ENCODE measurements at regions not wholly inside any gene's neighbourhood (a gene's known extent, or its start where the extent isn't known, plus 50 kb on each side); places are given as distances from the start of the nearest gene placed in this dataset.

GRCh38 chr2:16081316-16082200, 141.2 kb downstream of the MYCN start:
- H3K36me3 ChIP-seq, result no peaks in the 10 kb centered on the region
- intact Hi-C loops (cut with DNase I), result no loop called here
- no peak for TF ChIP-seq POLR2A (IDR thresholded peaks at IDR 0.05)
- no peak for TF ChIP-seq CTCF (IDR thresholded peaks at IDR 0.05)

GRCh38 chr2:16080516-16080915, 140.2 kb downstream of the MYCN start:
- Histone ChIP-seq H3K36me3 (no peaks in the 10 kb centered on the region), H3K27ac (no peak overlapping the region), H3K27me3 (peaks cover 0 to 5% (median 0%) of the 10 kb centered on the region in 4 donors), H3K4me3 (no peak overlapping the region), H3K9me3 (no peaks in the 10 kb centered on the region), H3K4me1 (no peaks in the 10 kb centered on the region)
- intact Hi-C loops (cut with DNase I), result no loop called here
- DNase-seq, result no peak
- TF ChIP-seq POLR2A (IDR thresholded peaks at IDR 0.05) (no peak), CTCF (IDR thresholded peaks at IDR 0.05) (no peak)
- WGBS, 2 donors, result 100% methylated on average over 1 of the region's 1 CpG

More at GRCh38 chr2:16081316-16082200, 141.2 kb downstream of the MYCN start:
- Histone ChIP-seq H3K4me1 (no peaks in the 10 kb centered on the region), H3K4me3 (no peak overlapping the region), H3K27ac (no peak overlapping the region), H3K9me3 (no peaks in the 10 kb centered on the region), H3K27me3 (peaks cover 0 to 5% (median 0%) of the 10 kb centered on the region in 4 donors)
- DNase-seq, result no peak
- whole genome bisulfite sequencing, 2 donors, result 67 to 78% methylated on average over 6 to 7 of the region's 7 CpGs

- Histone ChIP-seq H3K4me3 (no peak overlapping the region), H3K9me3 (no peaks in the 10 kb centered on the region), H3K27ac (no peak overlapping the region), H3K4me1 (no peaks in the 10 kb centered on the region), H3K27me3 (peaks cover 0 to 5% (median 0%) of the 10 kb centered on the region in 4 donors), H3K36me3 (no peaks in the 10 kb centered on the region)
- intact Hi-C loops (cut with DNase I), result no loop called here
- 50 to 51% methylated on average over 4 of the region's 4 CpGs for WGBS, 2 donors
- no peak for DNase-seq
- no peak for TF ChIP-seq CTCF (IDR thresholded peaks at IDR 0.05)
- no peak for TF ChIP-seq POLR2A (IDR thresholded peaks at IDR 0.05)
Observed at GRCh38 chr2:16080071-16080470, 139.7 kb downstream of the MYCN start.

DNA sequence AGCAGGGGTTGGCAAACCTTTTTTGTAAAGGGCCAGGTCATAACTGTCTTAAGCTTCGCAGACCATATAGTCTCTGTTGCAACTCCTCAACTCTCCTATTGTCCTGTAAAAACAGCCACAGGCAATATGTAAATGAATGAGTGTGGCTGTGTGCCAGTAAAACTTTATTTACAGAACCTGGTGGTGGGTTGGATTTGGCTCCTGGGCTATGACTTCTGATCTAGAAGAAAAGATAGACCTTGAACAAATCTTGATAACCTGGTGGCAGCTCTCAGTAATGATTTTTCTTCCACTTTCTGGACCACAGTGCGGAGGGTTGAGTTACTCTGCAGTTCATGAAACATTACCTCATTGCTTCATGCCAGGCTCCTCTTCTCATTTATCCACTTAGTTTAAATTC, 139.3 kb downstream of the MYCN start:
- no peaks in the 10 kb centered on the region for H3K36me3 ChIP-seq
- 76 to 100% methylated on average over 1 to 2 of the region's 2 CpGs for WGBS, 2 donors
- TF ChIP-seq CTCF (IDR thresholded peaks at IDR 0.05), result no peak
- TF ChIP-seq POLR2A (IDR thresholded peaks at IDR 0.05), result no peak
- no peak overlapping the region for H3K4me3 ChIP-seq
- peaks cover 0 to 5% (median 0%) of the 10 kb centered on the region in 4 donors for H3K27me3 ChIP-seq
- no peaks in the 10 kb centered on the region for H3K9me3 ChIP-seq
- no peak overlapping the region for H3K27ac ChIP-seq
- H3K4me1 ChIP-seq, result no peaks in the 10 kb centered on the region
- intact Hi-C loops (cut with DNase I), result no loop called here
- DNase-seq, result no peak

- 61 to 72% methylated on average over 3 of the region's 3 CpGs for WGBS, 2 donors
Observed at GRCh38 chr2:16077601-16078000, 137.3 kb downstream of the MYCN start.

More at GRCh38 chr2:16077601-16078000, 137.3 kb downstream of the MYCN start:
- no peak for TF ChIP-seq CTCF (IDR thresholded peaks at IDR 0.05)
- DNase-seq, result no peak
- H3K4me1 ChIP-seq, result no peaks in the 10 kb centered on the region
- H3K36me3 ChIP-seq, result no peaks in the 10 kb centered on the region
- H3K4me3 ChIP-seq, result no peak overlapping the region
- H3K9me3 ChIP-seq, result no peaks in the 10 kb centered on the region
- intact Hi-C loops (cut with DNase I), result no loop called here
- H3K27ac ChIP-seq, result no peak overlapping the region
- H3K27me3 ChIP-seq, result no peaks in the 10 kb centered on the region
